8988T (cell line): ENCODE measurements at regions not wholly inside any gene's neighbourhood (a gene's known extent, or its start where the extent isn't known, plus 50 kb on each side); places are given as distances from the start of the nearest gene placed in this dataset.
"Not testable (repeated sequence)": the region's sequence is repeated elsewhere in the genome, so short reads cannot be mapped to it uniquely, and the experiment has no call there.

Source experiments
- DNase-seq: peaks from one replicate; pipeline ENCODE4 v3.0.0; 2011

DNA sequence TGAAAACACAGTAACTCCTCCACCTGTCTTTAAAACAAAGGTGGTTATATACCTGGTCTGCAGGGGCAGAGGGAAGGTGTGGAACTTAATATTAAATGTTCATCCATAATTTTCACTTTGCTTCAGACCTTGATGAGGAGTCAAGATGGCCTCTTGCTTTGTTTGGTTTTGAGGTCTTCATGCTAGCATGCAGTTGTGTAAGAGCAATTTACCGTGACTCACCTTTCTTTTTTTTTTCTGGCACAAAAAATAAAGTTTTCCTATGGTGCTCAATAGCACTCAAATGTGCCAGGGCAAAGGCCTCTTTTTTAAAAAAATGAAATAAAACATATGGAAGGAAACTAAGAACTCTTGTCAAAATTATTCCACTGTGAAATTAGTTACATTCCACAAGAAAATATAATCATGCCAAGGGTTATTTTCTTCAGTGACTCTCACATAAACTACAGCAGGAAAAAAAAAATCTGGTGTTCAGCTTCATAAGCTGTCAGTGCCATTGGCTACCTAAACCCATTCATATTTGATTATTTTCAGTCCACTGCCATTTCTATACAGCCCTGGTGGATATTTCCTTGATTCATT is 128.2 kb downstream of the SLC7A11 start:
- DNase-seq, result no peak

DNA sequence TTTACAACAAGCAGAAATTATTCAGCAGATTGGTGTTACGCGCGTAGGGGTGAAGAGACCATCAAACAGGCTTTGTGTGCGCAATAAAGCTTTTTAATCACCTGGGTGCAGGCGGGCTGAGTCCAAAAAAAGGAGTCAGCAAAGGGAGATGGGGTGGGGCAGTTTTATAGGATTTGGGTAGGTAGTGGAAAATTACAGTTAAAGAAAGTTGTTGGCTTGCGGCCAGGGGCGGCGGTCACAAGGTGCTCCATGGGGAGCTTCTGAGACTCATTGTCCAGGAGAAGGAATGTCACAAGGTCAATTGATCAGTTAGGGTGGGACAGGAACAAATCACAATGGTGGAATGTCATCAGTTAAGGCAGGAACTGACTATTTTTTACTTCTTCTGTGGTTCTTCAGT is 129.3 kb downstream of the SLC7A11 start:
- DNase-seq, result not testable (repeated sequence)

- no peak for DNase-seq
Observed at GRCh38 chr4:138112389-138112788, 129.8 kb downstream of the SLC7A11 start.

- no peak for DNase-seq
Observed at GRCh38 chr4:138111462-138112000, 130.6 kb downstream of the SLC7A11 start.

DNA sequence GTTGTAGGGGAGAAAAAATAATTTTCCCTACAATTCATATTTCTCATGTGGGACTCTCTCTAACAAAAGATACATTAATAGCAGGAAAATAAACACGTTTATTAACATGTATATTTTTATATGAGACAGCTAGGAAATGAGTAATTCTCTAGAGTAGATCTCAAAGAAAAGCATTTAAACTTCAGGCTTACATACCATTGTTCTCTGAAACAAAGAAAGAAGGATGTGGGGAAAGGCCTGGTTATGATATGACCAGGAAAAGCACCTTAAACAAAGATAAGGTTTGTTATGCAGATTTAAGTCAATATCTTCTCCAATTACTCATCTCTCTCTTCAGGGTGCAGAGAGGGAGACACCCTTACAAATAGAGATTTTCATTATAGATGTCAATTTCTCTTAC is 131.3 kb downstream of the SLC7A11 start:
- no peak for DNase-seq

GRCh38 chr4:138107023-138107422 is 135.1 kb downstream of the SLC7A11 start:
- no peak for DNase-seq

DNA sequence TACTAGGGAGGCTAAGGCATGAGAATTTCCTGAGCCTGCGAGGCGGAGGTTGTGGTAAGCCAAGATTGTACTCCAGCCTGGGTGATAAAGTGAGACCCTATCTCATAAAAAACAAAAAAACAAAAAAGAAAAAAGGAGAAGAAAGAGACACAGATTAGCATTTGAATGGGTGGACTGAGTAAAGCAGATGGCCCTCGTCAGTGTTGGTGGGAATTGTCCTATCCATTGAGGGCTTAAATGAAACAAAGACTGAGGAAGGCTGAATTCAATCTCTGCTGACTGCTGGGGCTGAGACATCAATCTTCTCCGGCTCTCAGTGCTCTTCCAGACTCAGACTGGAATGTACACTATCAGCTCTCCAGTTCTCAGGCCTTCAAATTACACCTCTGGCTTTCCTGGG is 136.8 kb downstream of the SLC7A11 start:
- DNase-seq, result no peak

DNA sequence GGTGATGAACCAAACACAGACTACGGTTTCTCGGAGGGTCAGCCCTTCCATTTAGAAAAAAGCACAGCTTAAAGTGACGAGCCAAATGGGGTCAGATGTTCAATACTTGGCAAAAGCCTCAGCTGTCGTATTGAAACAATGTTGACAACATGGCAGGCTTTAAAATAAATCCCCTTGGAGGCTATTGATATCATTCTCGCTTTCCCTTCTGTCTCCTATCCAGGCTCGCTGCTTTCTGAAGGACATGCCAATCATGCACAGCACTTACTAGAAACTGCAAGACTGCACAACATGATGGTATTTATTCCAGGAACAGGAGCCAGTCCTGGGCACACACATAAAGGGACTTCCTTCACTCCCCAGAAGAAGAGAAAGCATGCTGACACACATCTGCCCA is 137.9 kb downstream of the SLC7A11 start:
- no peak for DNase-seq

GRCh38 chr4:138103597-138104283 is 138.4 kb downstream of the SLC7A11 start:
- no peak for DNase-seq

GRCh38 chr4:138099385-138099784 is 142.8 kb downstream of the SLC7A11 start:
- DNase-seq, result no peak

GRCh38 chr4:138097912-138098600 is 144.1 kb downstream of the SLC7A11 start:
- DNase-seq, result no peak

- no peak for DNase-seq
Observed at GRCh38 chr4:138096384-138097062, 145.6 kb downstream of the SLC7A11 start.

GRCh38 chr4:138095378-138095777 is 146.8 kb downstream of the SLC7A11 start:
- DNase-seq, result no peak

- DNase-seq, result no peak
Observed at GRCh38 chr4:138092060-138092459, 150.1 kb downstream of the SLC7A11 start.

DNA sequence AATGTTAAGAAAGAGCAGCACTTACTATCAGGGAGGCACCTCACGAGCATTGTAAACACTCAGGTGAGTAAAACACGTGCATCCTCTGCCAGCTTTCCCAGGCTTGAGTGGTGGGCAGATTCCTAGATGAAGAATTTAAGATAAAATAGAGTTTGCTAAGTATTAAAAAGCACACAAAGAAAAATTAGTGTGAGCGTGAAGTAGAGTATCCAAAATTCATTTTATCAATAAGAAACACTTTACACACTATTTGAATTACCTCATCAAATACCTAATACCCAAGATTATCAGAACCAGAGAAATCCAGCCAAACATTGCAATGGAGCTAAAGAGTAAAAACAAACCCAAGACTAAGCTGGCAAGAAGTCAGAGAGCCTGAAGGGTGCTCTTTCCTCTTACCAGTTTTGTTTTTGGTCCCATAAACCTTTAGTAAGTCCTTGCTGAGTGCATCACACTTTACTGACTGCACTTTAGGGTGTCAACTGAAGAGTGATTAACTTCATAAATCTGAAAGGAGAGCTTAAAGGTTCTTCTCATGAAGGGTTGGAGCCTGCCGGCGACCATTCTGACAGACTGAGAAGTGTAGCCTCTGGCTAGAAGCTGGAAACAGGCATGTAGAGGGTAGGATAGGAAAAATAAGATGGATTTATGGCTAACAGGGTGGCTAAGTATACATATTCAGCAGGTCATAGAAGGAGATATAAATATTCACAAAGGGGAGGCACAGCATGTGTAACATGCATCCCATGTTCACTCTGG is 151.1 kb downstream of the SLC7A11 start:
- DNase-seq, result no peak

- peak; percentile 50 for DNase-seq
Observed at GRCh38 chr4:138090150-138090917, 151.8 kb downstream of the SLC7A11 start.

DNA sequence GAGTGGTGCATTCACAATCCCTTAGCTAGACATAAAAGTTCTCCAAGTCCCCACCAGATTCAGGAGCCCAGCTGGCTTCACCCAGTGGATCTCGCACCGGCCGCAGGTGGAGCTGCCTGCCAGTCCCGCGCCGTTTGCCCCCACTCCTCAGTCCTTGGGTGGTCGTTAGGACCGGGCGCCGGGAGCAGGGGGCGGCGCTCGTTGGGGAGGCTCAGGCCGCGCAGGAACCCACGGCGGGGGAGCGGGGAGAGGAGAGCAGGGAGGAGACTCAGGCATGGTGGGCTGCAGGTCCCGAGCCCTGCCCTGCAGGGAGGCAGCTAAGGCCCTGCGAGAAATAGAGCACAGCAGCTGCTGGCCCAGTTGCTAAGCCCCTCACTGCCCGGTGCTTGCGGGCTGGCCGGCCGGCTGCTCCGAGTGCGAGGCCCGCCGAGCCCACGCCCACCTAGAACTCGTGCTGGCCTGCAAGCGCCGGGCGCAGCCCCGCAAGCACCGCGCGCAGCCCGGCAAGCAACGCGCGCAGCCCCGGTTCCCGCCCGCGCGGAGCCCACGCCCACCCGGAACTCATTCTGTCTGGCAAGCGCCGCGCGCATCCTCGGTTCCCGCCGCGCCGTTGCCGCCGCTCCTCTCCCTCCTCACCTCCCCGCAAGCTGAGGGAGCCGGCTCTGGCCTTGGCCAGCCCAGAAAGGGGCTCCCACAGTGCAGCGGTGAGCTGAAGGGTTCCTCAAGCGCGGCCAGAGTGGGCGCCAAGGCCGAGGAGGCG is 153.5 kb downstream of the SLC7A11 start:
- DNase-seq, result no peak

DNA sequence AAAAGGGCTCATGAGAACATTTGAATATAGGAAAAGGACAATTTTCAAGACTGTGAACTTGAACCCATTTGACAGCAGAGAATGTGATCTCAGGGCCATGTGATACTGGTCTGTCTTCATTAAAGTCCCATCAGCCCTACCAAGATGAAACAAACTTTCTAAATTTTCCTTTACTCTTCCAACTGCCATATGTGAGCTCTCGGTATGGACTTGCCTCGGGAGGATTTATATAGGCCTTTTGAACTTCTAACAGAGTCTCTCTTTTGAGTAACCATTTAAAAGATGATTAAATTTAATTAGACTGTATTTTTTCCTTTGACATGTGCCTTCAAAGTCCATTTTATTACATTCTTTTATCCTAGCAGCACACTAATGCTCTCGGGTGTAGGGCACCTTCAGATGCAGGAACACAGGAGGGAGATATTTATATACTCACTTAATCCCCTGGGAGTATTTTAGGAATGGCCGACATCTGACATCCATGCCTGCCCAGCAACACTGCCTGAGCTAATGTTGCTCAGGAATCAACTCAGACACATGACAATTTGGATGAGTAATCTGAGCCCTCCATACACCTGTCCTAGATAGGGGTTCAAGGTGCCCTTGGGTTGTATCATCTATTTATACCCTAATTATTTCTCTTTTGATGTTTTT is 155.0 kb downstream of the SLC7A11 start:
- no peak for DNase-seq

DNA sequence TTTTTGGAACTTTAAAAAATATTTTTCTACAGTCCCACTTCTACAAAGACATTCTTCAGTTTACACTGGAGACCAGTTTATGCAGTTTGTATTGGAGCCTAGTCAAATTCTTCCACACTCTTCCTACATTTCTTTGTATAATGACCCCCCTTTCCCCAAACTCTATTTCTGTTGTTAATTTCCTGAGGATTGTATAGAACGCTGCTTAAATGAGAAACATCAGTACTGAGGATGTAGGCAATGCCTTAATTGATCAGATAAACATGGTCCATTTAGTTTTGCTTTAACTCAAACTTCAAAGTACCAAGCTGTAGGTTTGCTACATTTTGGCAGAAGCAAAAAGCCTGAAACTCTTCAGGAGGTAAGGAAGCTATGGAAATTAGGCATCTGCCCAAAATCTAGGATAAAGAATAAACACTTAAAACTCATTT is 155.5 kb downstream of the SLC7A11 start:
- DNase-seq, result no peak

DNA sequence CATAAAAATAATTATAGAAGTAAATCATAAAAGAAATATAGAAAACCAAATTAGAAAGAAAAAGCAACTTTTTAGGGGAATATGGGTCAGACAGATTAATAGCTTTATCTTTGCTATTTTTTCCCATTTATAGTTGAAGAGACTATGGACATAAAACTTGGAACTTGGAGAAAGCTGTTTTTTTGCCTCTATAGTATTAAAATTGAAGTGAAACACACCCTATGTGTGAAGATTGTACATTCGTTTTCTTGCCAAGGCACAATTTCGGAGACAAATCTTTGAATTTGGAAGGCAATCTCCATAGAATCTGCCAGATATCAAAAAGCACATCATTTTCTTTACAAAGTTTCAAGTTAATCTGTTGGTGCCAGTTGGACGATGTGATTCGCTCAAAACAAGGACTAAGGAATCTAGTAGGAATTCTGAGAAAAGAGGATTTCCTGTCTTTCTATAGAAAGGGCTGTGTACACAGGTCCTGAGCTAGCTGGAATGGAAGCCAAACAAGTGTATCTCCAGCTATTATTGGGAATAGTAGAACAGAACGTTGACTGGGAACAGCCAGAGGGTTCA is 156.3 kb downstream of the SLC7A11 start:
- DNase-seq, result no peak
